GM12878 (cell line): ENCODE measurements at regions not wholly inside any gene's neighbourhood (a gene's known extent, or its start where the extent isn't known, plus 50 kb on each side); places are given as distances from the start of the nearest gene placed in this dataset.

Experiments used
- EP300 ChIP-seq, 2 experiments: fragments of 150-350 bp in 1 of 2; IDR thresholded peaks; 2 replicates each; pipeline ENCODE4 v1.6.1; 2011 to 2012; ENCODE audit warnings: low read depth in 2 of 2, low read length in 2 of 2, borderline replicate concordance in 1 of 2, improper control_type of control experiment in 1 of 2, inconsistent platforms in 1 of 2; ENCODE audit not compliant: control insufficient read depth in 1 of 2
- JUNB ChIP-seq: IDR thresholded peaks from 2 replicates; pipeline ENCODE4 v1.6.1; 2016; ENCODE audit warnings: antibody characterized with exemption, mild to moderate bottlenecking
- NFXL1 ChIP-seq: fragments of 450-650 bp; IDR thresholded peaks from 2 replicates; pipeline ENCODE4 v1.6.1; 2017; ENCODE audit warnings: antibody characterized with exemption, mild to moderate bottlenecking, borderline replicate concordance
- NFYB ChIP-seq: IDR thresholded peaks from 2 replicates; pipeline ENCODE4 v1.6.1; 2011; ENCODE audit warnings: low read depth, mild to moderate bottlenecking, low read length, improper control_type of control experiment, moderate library complexity; ENCODE audit not compliant: insufficient read depth
- SMARCA5 ChIP-seq: fragments of 450-650 bp; IDR thresholded peaks from 2 replicates; pipeline ENCODE4 v1.6.1; 2017; ENCODE audit warnings: mild to moderate bottlenecking
- ZNF384 ChIP-seq: IDR thresholded peaks from 2 replicates; pipeline ENCODE4 v1.6.1; 2012; ENCODE audit warnings: low read depth, mild to moderate bottlenecking, low read length, improper control_type of control experiment, borderline replicate concordance
- TF ChIP-seq, protein P1 (sequence below), 3 experiments: IDR thresholded peaks in 2 of 3; conservative IDR thresholded peaks in 1 of 3; 2 replicates each; pipeline ENCODE4 v1.5.1; 2011; ENCODE audit warnings: low read depth in 3 of 3, low read length in 3 of 3, mild to moderate bottlenecking in 3 of 3, control low read depth in 2 of 3, moderate library complexity in 2 of 3, inconsistent platforms in 1 of 3, mixed read lengths in 1 of 3; ENCODE audit not compliant: control insufficient read depth in 2 of 3, insufficient read depth in 1 of 3; ENCODE audit errors: extremely low read depth in 1 of 3
- TF ChIP-seq, protein P2 (sequence below): fragments of 450-650 bp; IDR thresholded peaks from 2 replicates; pipeline ENCODE4 v1.6.1; 2017; ENCODE audit warnings: mild to moderate bottlenecking, moderate library complexity
- TF ChIP-seq, protein P3 (sequence below): fragments of 150-350 bp; IDR thresholded peaks from 2 replicates; pipeline ENCODE4 v1.6.1; 2014; ENCODE audit warnings: mild to moderate bottlenecking, low read depth, low read length
- TF ChIP-seq, protein P4 (sequence below): fragments of 450-650 bp; IDR thresholded peaks from 2 replicates; pipeline ENCODE4 v1.6.1; 2016; ENCODE audit warnings: mild to moderate bottlenecking, moderate library complexity, borderline replicate concordance

DNA sequence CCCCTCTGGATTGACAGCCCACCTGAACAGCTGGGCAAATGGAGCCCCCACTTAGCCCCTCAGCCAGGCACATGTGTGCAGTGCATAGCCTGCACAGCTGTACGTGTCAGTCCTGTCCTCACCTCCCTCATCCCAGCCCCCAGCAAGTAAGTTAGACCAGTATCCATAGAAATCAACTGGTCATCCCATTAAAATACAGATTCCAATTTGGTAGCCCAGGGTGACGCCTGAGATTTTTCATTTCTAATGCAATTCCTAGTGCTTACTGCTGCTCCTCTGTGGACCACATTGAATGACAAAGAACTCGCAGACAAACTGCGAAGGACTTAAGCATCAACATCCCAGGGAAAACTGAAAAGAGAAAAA is 99.0 kb upstream of the GJB5 start (continued):
- TF ChIP-seq, protein P1, sequence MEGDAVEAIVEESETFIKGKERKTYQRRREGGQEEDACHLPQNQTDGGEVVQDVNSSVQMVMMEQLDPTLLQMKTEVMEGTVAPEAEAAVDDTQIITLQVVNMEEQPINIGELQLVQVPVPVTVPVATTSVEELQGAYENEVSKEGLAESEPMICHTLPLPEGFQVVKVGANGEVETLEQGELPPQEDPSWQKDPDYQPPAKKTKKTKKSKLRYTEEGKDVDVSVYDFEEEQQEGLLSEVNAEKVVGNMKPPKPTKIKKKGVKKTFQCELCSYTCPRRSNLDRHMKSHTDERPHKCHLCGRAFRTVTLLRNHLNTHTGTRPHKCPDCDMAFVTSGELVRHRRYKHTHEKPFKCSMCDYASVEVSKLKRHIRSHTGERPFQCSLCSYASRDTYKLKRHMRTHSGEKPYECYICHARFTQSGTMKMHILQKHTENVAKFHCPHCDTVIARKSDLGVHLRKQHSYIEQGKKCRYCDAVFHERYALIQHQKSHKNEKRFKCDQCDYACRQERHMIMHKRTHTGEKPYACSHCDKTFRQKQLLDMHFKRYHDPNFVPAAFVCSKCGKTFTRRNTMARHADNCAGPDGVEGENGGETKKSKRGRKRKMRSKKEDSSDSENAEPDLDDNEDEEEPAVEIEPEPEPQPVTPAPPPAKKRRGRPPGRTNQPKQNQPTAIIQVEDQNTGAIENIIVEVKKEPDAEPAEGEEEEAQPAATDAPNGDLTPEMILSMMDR (IDR thresholded peaks at IDR 0.05 in 2 of 3, conservative IDR thresholded peaks at IDR 0.05 in 1 of 3; ENCODE audit: control insufficient read depth in 2 of 3, extremely low read depth in 1 of 3, insufficient read depth in 1 of 3, low read depth in 3 of 3, low read length in 3 of 3): no peak
- TF ChIP-seq, protein P2, sequence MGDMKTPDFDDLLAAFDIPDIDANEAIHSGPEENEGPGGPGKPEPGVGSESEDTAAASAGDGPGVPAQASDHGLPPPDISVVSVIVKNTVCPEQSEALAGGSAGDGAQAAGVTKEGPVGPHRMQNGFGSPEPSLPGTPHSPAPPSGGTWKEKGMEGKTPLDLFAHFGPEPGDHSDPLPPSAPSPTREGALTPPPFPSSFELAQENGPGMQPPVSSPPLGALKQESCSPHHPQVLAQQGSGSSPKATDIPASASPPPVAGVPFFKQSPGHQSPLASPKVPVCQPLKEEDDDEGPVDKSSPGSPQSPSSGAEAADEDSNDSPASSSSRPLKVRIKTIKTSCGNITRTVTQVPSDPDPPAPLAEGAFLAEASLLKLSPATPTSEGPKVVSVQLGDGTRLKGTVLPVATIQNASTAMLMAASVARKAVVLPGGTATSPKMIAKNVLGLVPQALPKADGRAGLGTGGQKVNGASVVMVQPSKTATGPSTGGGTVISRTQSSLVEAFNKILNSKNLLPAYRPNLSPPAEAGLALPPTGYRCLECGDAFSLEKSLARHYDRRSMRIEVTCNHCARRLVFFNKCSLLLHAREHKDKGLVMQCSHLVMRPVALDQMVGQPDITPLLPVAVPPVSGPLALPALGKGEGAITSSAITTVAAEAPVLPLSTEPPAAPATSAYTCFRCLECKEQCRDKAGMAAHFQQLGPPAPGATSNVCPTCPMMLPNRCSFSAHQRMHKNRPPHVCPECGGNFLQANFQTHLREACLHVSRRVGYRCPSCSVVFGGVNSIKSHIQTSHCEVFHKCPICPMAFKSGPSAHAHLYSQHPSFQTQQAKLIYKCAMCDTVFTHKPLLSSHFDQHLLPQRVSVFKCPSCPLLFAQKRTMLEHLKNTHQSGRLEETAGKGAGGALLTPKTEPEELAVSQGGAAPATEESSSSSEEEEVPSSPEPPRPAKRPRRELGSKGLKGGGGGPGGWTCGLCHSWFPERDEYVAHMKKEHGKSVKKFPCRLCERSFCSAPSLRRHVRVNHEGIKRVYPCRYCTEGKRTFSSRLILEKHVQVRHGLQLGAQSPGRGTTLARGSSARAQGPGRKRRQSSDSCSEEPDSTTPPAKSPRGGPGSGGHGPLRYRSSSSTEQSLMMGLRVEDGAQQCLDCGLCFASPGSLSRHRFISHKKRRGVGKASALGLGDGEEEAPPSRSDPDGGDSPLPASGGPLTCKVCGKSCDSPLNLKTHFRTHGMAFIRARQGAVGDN: no peak
- TF ChIP-seq, protein P3, sequence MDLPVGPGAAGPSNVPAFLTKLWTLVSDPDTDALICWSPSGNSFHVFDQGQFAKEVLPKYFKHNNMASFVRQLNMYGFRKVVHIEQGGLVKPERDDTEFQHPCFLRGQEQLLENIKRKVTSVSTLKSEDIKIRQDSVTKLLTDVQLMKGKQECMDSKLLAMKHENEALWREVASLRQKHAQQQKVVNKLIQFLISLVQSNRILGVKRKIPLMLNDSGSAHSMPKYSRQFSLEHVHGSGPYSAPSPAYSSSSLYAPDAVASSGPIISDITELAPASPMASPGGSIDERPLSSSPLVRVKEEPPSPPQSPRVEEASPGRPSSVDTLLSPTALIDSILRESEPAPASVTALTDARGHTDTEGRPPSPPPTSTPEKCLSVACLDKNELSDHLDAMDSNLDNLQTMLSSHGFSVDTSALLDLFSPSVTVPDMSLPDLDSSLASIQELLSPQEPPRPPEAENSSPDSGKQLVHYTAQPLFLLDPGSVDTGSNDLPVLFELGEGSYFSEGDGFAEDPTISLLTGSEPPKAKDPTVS: no peak
- no peak for TF ChIP-seq NFXL1
- TF ChIP-seq ZNF384: no peak
- TF ChIP-seq NFYB: no peak
- TF ChIP-seq, protein P4, sequence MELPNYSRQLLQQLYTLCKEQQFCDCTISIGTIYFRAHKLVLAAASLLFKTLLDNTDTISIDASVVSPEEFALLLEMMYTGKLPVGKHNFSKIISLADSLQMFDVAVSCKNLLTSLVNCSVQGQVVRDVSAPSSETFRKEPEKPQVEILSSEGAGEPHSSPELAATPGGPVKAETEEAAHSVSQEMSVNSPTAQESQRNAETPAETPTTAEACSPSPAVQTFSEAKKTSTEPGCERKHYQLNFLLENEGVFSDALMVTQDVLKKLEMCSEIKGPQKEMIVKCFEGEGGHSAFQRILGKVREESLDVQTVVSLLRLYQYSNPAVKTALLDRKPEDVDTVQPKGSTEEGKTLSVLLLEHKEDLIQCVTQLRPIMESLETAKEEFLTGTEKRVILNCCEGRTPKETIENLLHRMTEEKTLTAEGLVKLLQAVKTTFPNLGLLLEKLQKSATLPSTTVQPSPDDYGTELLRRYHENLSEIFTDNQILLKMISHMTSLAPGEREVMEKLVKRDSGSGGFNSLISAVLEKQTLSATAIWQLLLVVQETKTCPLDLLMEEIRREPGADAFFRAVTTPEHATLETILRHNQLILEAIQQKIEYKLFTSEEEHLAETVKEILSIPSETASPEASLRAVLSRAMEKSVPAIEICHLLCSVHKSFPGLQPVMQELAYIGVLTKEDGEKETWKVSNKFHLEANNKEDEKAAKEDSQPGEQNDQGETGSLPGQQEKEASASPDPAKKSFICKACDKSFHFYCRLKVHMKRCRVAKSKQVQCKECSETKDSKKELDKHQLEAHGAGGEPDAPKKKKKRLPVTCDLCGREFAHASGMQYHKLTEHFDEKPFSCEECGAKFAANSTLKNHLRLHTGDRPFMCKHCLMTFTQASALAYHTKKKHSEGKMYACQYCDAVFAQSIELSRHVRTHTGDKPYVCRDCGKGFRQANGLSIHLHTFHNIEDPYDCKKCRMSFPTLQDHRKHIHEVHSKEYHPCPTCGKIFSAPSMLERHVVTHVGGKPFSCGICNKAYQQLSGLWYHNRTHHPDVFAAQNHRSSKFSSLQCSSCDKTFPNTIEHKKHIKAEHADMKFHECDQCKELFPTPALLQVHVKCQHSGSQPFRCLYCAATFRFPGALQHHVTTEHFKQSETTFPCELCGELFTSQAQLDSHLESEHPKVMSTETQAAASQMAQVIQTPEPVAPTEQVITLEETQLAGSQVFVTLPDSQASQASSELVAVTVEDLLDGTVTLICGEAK: no peak
- no peak for TF ChIP-seq SMARCA5
- no peak for TF ChIP-seq EP300 (IDR thresholded peaks at IDR 0.05; ENCODE audit: borderline replicate concordance in 1 of 2, control insufficient read depth in 1 of 2, low read depth in 2 of 2, low read length in 2 of 2)
- no peak for TF ChIP-seq JUNB
